Hepatocyte (in vitro differentiated cells): ENCODE measurements at regions not wholly inside any gene's neighbourhood (a gene's known extent, or its start where the extent isn't known, plus 50 kb on each side); places are given as distances from the start of the nearest gene placed in this dataset.

Source experiments
- EZH2 ChIP-seq: fragments of 200-600 bp; sonication (generic); IDR thresholded peaks from 2 replicates; pipeline ENCODE4 v1.6.1; 2016; ENCODE audit warnings: antibody characterized with exemption, mild to moderate bottlenecking, borderline replicate concordance
- EZH2phosphoT487 ChIP-seq: fragments of 200-600 bp; sonication (generic); IDR thresholded peaks from one replicate; pipeline ENCODE4 v1.6.1; 2018; ENCODE audit warnings: antibody characterized with exemption, mild to moderate bottlenecking, low read depth, moderate library complexity; ENCODE audit not compliant: unreplicated experiment, severe bottlenecking
- TF ChIP-seq, protein P1 (sequence below): fragments of 200-600 bp; sonication (generic); IDR thresholded peaks from 2 replicates; pipeline ENCODE4 v1.5.1; 2016; ENCODE audit warnings: antibody characterized with exemption, mild to moderate bottlenecking; ENCODE audit not compliant: poor library complexity

- TF ChIP-seq, protein P1, sequence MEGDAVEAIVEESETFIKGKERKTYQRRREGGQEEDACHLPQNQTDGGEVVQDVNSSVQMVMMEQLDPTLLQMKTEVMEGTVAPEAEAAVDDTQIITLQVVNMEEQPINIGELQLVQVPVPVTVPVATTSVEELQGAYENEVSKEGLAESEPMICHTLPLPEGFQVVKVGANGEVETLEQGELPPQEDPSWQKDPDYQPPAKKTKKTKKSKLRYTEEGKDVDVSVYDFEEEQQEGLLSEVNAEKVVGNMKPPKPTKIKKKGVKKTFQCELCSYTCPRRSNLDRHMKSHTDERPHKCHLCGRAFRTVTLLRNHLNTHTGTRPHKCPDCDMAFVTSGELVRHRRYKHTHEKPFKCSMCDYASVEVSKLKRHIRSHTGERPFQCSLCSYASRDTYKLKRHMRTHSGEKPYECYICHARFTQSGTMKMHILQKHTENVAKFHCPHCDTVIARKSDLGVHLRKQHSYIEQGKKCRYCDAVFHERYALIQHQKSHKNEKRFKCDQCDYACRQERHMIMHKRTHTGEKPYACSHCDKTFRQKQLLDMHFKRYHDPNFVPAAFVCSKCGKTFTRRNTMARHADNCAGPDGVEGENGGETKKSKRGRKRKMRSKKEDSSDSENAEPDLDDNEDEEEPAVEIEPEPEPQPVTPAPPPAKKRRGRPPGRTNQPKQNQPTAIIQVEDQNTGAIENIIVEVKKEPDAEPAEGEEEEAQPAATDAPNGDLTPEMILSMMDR = no peak
- TF ChIP-seq EZH2 (no peak), EZH2phosphoT487 (no peak)
Observed at GRCh38 chr6:167469672-167470071, 144.8 kb downstream of the TTLL2 start.
